T-helper 2 cell treated with Interferon-gamma antibody and Interleukin-4, amounts not matched to agents 5 μg/mL and 100 μg/mL, for 36 hours (primary cell): ENCODE measurements at regions not wholly inside any gene's neighbourhood (a gene's known extent, or its start where the extent isn't known, plus 50 kb on each side); places are given as distances from the start of the nearest gene placed in this dataset.

Experiments used
- DNase-seq: peaks from one replicate; pipeline ENCODE4 v3.0.0; 2021; ENCODE audit warnings: low spot score
- H3K27ac Mint-ChIP-seq: one replicate; pipeline ENCODE4 v1.8.0; 2021; ENCODE audit warnings: mild to moderate bottlenecking, mixed read lengths
- H3K27me3 Mint-ChIP-seq: one replicate; pipeline ENCODE4 v1.8.0; 2021; ENCODE audit warnings: low read depth, mixed read lengths
- H3K36me3 Mint-ChIP-seq: one replicate; pipeline ENCODE4 v1.8.0; 2021; ENCODE audit warnings: low read depth, mixed read lengths
- H3K4me1 Mint-ChIP-seq: one replicate; pipeline ENCODE4 v1.8.0; 2021; ENCODE audit warnings: low read depth, mixed read lengths
- H3K4me3 Mint-ChIP-seq: one replicate; pipeline ENCODE4 v1.8.0; 2022; ENCODE audit warnings: mild to moderate bottlenecking, moderate library complexity, mixed read lengths
- H3K9me3 Mint-ChIP-seq: one replicate; pipeline ENCODE4 v1.8.0; 2021; ENCODE audit warnings: mixed read lengths

- H3K27me3 Mint-ChIP-seq: peaks cover 12% of the 10 kb centered on the region
- no peaks in the 10 kb centered on the region for H3K9me3 Mint-ChIP-seq
- DNase-seq: no peak
- H3K36me3 Mint-ChIP-seq: no peaks in the 10 kb centered on the region
- no peak overlapping the region for H3K27ac Mint-ChIP-seq
- H3K4me1 Mint-ChIP-seq: peaks cover 24% of the 10 kb centered on the region
- no peak overlapping the region for H3K4me3 Mint-ChIP-seq
Observed at GRCh38 chr3:107977221-107978130, 113.4 kb downstream of the CD47 start.

- H3K27ac Mint-ChIP-seq: no peak overlapping the region
- H3K36me3 Mint-ChIP-seq: no peaks in the 10 kb centered on the region
- DNase-seq: no peak
- H3K4me1 Mint-ChIP-seq: peaks cover 24% of the 10 kb centered on the region
- no peaks in the 10 kb centered on the region for H3K9me3 Mint-ChIP-seq
- no peak overlapping the region for H3K4me3 Mint-ChIP-seq
- peaks cover 12% of the 10 kb centered on the region for H3K27me3 Mint-ChIP-seq
Observed at GRCh38 chr3:107976202-107976800, 114.5 kb downstream of the CD47 start.

- DNase-seq: no peak
- no peak overlapping the region for H3K4me3 Mint-ChIP-seq
- no peaks in the 10 kb centered on the region for H3K9me3 Mint-ChIP-seq
- peaks cover 12% of the 10 kb centered on the region for H3K27me3 Mint-ChIP-seq
- H3K4me1 Mint-ChIP-seq: peaks cover 24% of the 10 kb centered on the region
- H3K27ac Mint-ChIP-seq: no peak overlapping the region
- H3K36me3 Mint-ChIP-seq: no peaks in the 10 kb centered on the region
Observed at GRCh38 chr3:107975529-107976201, 115.2 kb downstream of the CD47 start.

GRCh38 chr3:107973961-107974360 lies 116.9 kb downstream of the CD47 start:
- Mint-ChIP-seq H3K4me1 (peaks cover 24% of the 10 kb centered on the region), H3K27ac (no peak overlapping the region), H3K36me3 (no peaks in the 10 kb centered on the region), H3K9me3 (no peaks in the 10 kb centered on the region), H3K27me3 (peaks cover 12% of the 10 kb centered on the region), H3K4me3 (no peak overlapping the region)
- DNase-seq: no peak

- DNase-seq: no peak
- Mint-ChIP-seq H3K27ac (peak overlapping the region; percentile 13), H3K36me3 (no peaks in the 10 kb centered on the region), H3K4me1 (peaks cover 16% of the 10 kb centered on the region), H3K4me3 (no peak overlapping the region), H3K27me3 (peaks cover 12% of the 10 kb centered on the region), H3K9me3 (no peaks in the 10 kb centered on the region)
Observed at GRCh38 chr3:107973152-107973551, 117.7 kb downstream of the CD47 start.

GRCh38 chr3:107970993-107971580 lies 119.7 kb downstream of the CD47 start:
- Mint-ChIP-seq H3K27ac (no peak overlapping the region), H3K9me3 (no peaks in the 10 kb centered on the region), H3K27me3 (peaks cover 10% of the 10 kb centered on the region), H3K36me3 (no peaks in the 10 kb centered on the region), H3K4me1 (peaks cover 9% of the 10 kb centered on the region), H3K4me3 (no peak overlapping the region)
- no peak for DNase-seq

- Mint-ChIP-seq H3K36me3 (no peaks in the 10 kb centered on the region), H3K27me3 (peaks cover 8% of the 10 kb centered on the region), H3K9me3 (no peaks in the 10 kb centered on the region), H3K27ac (no peak overlapping the region), H3K4me1 (peaks cover 3% of the 10 kb centered on the region), H3K4me3 (no peak overlapping the region)
- no peak for DNase-seq
Observed at GRCh38 chr3:107969994-107970819, 120.6 kb downstream of the CD47 start.

- DNase-seq: no peak
- H3K27ac Mint-ChIP-seq: no peak overlapping the region
- peaks cover 8% of the 10 kb centered on the region for H3K27me3 Mint-ChIP-seq
- H3K4me3 Mint-ChIP-seq: no peak overlapping the region
- H3K9me3 Mint-ChIP-seq: no peaks in the 10 kb centered on the region
- no peaks in the 10 kb centered on the region for H3K36me3 Mint-ChIP-seq
- peaks cover 3% of the 10 kb centered on the region for H3K4me1 Mint-ChIP-seq
Observed at GRCh38 chr3:107969525-107969924, 121.3 kb downstream of the CD47 start.

- no peak for DNase-seq
- H3K9me3 Mint-ChIP-seq: no peaks in the 10 kb centered on the region
- H3K27ac Mint-ChIP-seq: no peak overlapping the region
- no peaks in the 10 kb centered on the region for H3K27me3 Mint-ChIP-seq
- H3K4me1 Mint-ChIP-seq: peaks cover 3% of the 10 kb centered on the region
- H3K4me3 Mint-ChIP-seq: no peak overlapping the region
- H3K36me3 Mint-ChIP-seq: no peaks in the 10 kb centered on the region
Observed at GRCh38 chr3:107966276-107966675, 124.6 kb downstream of the CD47 start.

GRCh38 chr3:107965136-107965655 lies 125.6 kb downstream of the CD47 start:
- Mint-ChIP-seq H3K27ac (no peak overlapping the region), H3K4me3 (no peak overlapping the region), H3K36me3 (no peaks in the 10 kb centered on the region), H3K9me3 (no peaks in the 10 kb centered on the region), H3K27me3 (no peaks in the 10 kb centered on the region), H3K4me1 (peaks cover 3% of the 10 kb centered on the region)
- DNase-seq: no peak

GRCh38 chr3:107963581-107963980 lies 127.2 kb downstream of the CD47 start:
- Mint-ChIP-seq H3K27ac (no peak overlapping the region), H3K4me3 (no peak overlapping the region), H3K27me3 (peaks cover under 1% of the 10 kb centered on the region), H3K36me3 (no peaks in the 10 kb centered on the region), H3K9me3 (peaks cover 5% of the 10 kb centered on the region), H3K4me1 (peaks cover 3% of the 10 kb centered on the region)
- no peak for DNase-seq

- H3K27ac Mint-ChIP-seq: no peak overlapping the region
- DNase-seq: no peak
- H3K36me3 Mint-ChIP-seq: no peaks in the 10 kb centered on the region
- H3K4me3 Mint-ChIP-seq: no peak overlapping the region
- peaks cover 2% of the 10 kb centered on the region for H3K27me3 Mint-ChIP-seq
- peaks cover 3% of the 10 kb centered on the region for H3K4me1 Mint-ChIP-seq
- H3K9me3 Mint-ChIP-seq: peaks cover 5% of the 10 kb centered on the region
Observed at GRCh38 chr3:107962946-107963345, 127.9 kb downstream of the CD47 start.

GRCh38 chr3:107962037-107962436 lies 128.8 kb downstream of the CD47 start:
- H3K4me3 Mint-ChIP-seq: no peak overlapping the region
- H3K9me3 Mint-ChIP-seq: peaks cover 5% of the 10 kb centered on the region
- peaks cover 8% of the 10 kb centered on the region for H3K4me1 Mint-ChIP-seq
- peaks cover 8% of the 10 kb centered on the region for H3K27me3 Mint-ChIP-seq
- no peak overlapping the region for H3K27ac Mint-ChIP-seq
- DNase-seq: no peak
- H3K36me3 Mint-ChIP-seq: no peaks in the 10 kb centered on the region
